GM19238 (cell line): ENCODE measurements at regions not wholly inside any gene's neighbourhood (a gene's known extent, or its start where the extent isn't known, plus 50 kb on each side); places are given as distances from the start of the nearest gene placed in this dataset.

Experiments
- DNase-seq: peaks from one replicate; pipeline ENCODE4 v3.0.0; 2011; ENCODE audit warnings: low spot score; ENCODE audit not compliant: insufficient read length

- no peak for DNase-seq
These were observed 190.1 kb downstream of the BCL11B start for GRCh38 chr14:99081880-99082279.

GRCh38 chr14:99093532-99094517 is 178.2 kb downstream of the BCL11B start:
- DNase-seq, result no peak

DNA sequence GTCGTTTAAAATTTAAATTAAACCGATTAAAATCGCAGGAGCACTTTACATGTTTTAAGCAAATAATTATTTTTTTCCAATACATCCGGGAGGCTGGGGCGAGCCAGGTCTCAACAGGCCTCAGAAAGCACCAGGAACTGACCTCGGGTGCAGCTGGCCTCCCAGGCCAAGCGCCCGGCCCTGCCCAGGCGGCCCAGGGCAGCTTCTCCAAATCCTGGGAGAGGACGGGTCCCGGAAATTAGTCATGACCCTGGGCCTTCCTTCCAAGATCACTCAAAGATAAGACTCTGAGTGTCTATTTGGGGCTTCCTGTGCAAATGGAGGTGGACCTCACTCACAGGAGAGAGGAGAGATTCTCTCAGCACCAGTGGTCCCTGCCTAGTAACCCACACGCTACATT is 177.1 kb downstream of the BCL11B start:
- no peak for DNase-seq

DNA sequence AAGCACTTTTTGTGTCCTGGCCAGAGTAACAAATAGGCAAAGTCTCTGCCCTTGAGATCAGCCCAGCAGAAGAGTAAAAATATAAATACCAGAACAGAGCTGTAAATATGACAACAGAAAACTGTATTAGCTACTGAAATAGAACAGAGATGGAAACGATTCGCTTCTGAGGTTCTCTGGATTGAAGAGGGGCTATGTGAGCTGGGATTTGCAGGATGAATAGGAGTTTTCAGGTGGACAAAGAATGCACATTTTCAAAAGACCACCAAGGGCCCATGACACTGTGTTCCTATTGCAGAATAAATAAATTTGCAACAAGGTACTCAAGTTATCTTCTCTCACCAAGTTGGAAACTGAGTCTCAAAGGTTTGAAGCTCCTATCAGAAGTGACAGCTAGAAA is 176.6 kb downstream of the BCL11B start:
- no peak for DNase-seq

- DNase-seq, result no peak
These were observed 173.8 kb downstream of the BCL11B start for GRCh38 chr14:99098199-99098598.

DNA sequence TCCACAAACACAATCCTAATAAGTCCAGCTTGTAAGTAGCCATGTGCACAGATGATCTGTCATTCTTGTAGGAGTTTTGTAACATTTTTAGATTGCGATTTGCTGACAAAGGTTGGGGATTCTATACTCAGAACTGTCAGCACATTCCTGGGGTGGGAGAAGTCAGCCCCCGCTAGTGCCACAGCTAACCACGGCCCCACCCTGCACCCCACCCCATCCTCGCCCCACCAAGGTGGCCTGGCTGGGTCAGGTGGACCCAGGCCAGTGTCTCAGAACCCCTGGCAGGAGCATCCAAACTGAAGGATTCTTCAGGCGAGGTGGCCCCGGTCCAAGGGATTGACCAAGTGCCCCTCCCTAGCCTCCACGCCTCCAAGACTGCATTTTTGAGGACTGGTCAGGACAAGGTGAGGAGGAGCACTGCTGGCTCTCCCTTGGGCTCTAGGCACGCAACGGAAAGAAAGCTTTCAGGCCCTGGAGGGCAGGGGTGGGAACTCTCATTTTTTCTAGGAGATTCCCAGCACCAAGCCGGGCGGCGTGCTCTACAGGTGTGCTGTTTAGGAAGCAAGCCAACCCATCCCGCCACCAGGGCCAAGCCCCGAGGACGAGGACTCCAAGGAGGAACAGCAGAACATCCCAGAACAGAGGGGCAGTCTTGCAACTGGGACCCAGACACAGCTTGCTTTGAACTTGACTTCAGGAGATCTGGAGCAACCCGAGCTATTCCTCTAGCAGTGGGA is 172.8 kb downstream of the BCL11B start:
- no peak for DNase-seq

GRCh38 chr14:99100497-99101270 is 171.3 kb downstream of the BCL11B start:
- DNase-seq, result no peak

DNA sequence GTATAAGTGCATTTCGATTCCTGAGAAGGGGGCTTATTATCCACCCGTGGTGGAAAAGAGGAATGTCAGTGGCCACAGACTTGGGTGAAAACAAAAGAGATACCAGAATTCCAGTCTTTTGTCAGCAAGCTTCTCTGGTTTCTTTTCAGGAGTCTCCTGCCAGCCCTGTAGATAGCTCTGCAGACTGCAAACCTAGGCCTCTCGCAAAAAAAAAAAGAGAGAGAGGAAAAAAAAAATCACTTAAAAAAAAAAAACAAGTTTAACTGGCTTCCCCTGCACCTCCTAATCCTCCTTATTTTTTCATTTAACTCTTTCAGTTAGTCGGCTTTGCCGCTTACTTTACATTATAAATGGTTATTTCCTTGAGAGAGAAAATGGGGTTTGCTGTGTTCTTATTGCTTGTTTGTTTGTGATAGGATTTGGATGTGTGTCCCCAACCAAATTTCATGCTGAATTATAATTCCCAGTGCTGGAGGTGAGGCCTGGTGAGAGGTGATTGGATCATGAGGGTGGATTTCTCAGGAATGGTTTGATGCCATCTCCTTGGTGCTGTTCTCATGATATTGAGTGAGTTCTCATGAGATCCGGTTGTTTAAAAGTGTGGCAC is 170.0 kb downstream of the BCL11B start:
- no peak for DNase-seq

GRCh38 chr14:99116741-99117295 is 155.2 kb downstream of the BCL11B start:
- DNase-seq, result no peak

GRCh38 chr14:99117671-99118045 is 154.3 kb downstream of the BCL11B start:
- DNase-seq, result no peak

DNA sequence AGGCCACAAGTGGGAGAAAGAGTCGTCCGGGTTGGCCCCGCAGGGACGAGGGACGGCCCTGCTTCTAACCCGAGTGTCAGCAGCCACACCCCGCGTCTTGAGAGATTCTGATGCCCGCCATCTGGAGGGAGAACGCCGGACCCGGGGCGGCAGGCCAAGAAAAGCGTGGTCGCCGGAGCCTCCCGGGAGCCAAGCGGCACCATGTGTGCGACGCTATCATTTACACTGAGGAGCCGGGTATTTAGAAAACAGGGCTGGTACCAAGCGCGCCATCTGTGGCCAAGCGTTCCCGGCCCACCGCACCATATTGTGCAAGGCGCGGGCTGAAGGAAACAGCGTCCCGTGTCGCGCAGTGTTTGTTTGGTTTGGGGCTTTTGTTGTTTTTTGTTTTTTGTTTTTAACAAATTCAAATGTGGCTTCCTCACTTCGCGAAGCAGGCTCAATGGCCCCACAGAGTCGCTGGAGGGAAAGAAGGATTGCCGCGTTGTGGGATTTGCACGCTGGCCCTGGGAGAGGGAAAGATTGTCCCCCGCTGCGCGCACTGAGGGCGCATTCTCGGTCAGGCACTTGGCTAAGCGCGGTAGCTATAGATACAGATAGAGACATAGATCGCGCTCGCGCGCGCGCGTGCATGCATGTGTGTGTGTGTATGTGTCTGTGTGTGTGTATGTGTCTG is 153.8 kb downstream of the BCL11B start:
- no peak for DNase-seq

DNA sequence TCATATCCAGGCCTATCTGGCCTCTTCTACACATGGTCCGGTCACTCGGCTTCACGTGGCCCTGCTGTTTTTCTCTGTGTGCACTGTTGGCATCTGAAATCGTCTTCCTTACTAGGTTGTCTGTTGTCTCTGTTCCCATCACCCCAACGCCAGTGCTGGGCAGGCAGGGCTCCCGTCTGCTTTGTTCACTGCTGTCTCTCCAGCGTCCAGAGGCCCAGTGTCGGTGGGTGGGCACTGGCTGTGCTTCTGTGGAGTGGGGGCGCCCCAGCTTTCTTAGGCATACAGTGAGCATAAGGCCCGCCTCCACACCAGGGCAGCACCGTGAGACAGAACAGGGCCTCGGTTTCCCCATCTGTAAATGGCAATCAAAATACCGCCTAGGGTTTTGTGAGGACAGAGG is 153.1 kb downstream of the BCL11B start:
- no peak for DNase-seq
